SU-DHL-6 (cell line): ENCODE measurements at regions not wholly inside any gene's neighbourhood (a gene's known extent, or its start where the extent isn't known, plus 50 kb on each side); places are given as distances from the start of the nearest gene placed in this dataset.

Source experiments
- EZH2phosphoT487 ChIP-seq: fragments of 200-600 bp; sonication (generic), shearing (Covaris generic); conservative IDR thresholded peaks from 2 replicates; pipeline ENCODE4 v1.6.1; 2018; ENCODE audit warnings: mild to moderate bottlenecking, antibody characterized with exemption, low read length, moderate library complexity, mixed read lengths
- TF ChIP-seq, protein P1 (sequence below): fragments of 200-600 bp; sonication (generic); IDR thresholded peaks from one replicate; pipeline ENCODE4 v1.5.1; 2017; ENCODE audit warnings: antibody characterized with exemption, mild to moderate bottlenecking, low read length, moderate library complexity; ENCODE audit not compliant: insufficient read depth, poor library complexity, severe bottlenecking

DNA sequence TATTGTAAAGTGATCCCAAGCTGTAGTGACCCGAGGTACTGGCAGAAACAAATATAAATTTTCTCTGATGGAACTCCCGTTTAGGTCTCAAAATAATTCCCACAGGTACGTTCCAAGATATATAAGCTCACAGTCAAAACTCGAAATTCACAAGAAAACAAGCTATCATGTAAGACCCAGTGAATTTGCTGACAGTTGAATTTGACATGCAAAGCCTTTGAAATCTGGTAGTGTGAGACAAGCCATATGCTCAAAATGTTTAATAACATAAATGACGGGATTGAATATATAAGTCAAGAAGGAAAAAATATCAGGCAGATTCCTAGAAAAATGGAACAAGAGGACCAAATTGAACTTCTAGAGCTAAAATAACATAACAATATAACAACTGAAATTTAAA is 252.8 kb downstream of the TMA16 start:
- TF ChIP-seq, protein P1, sequence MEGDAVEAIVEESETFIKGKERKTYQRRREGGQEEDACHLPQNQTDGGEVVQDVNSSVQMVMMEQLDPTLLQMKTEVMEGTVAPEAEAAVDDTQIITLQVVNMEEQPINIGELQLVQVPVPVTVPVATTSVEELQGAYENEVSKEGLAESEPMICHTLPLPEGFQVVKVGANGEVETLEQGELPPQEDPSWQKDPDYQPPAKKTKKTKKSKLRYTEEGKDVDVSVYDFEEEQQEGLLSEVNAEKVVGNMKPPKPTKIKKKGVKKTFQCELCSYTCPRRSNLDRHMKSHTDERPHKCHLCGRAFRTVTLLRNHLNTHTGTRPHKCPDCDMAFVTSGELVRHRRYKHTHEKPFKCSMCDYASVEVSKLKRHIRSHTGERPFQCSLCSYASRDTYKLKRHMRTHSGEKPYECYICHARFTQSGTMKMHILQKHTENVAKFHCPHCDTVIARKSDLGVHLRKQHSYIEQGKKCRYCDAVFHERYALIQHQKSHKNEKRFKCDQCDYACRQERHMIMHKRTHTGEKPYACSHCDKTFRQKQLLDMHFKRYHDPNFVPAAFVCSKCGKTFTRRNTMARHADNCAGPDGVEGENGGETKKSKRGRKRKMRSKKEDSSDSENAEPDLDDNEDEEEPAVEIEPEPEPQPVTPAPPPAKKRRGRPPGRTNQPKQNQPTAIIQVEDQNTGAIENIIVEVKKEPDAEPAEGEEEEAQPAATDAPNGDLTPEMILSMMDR = no peak
- TF ChIP-seq EZH2phosphoT487 = no peak
